Fibroblast of skin of right biceps (primary cell): ENCODE measurements at regions not wholly inside any gene's neighbourhood (a gene's known extent, or its start where the extent isn't known, plus 50 kb on each side); places are given as distances from the start of the nearest gene placed in this dataset.

Experiments
- DNase-seq: peaks from one replicate; pipeline ENCODE4 v3.0.0-alpha.2; 2013

- DNase-seq: no peak
Measured at GRCh38 chr13:91286317-91286716, 61.2 kb upstream of the MIR17HG start.

- no peak for DNase-seq
Measured at GRCh38 chr13:91291078-91291477, 56.4 kb upstream of the MIR17HG start.

GRCh38 chr13:91292630-91293221 is 54.8 kb upstream of the MIR17HG start:
- no peak for DNase-seq

DNA sequence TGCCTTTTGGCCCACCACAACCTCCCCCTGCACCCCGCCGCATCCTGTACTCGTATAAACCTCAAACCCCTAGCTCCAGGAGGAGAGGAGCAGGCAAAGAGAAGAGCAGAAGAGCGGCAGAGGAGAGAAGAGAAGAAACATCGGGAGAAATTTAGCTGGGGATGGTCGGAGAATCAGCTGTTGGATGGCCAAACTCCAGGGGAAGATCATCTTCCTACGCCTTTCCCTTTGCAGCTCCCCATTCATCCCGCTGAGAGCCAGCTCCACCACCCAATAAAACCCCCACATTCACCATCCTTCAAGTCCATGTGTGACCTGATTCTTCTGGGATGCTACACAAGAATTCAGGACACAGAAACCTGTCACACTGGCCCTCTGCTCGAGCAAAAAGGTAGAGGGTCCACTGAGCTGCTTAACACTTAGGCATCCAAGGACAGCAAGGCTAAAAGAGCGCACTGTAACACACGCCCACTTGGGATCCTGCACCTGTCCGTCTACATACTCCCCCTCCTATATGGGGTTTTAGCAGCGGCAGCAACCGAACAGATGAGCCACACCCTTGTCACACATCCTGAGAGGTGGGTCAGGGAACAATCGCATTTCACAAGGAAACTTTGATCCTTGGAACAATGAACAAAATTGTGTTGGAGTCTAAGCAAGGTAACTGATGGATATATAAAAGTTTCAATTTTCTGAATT is 51.6 kb upstream of the MIR17HG start:
- DNase-seq: no peak

- DNase-seq: no peak
Measured at GRCh38 chr13:91297503-91297902, 50.0 kb upstream of the MIR17HG start.
